Activated naive CD4-positive, alpha-beta T cell treated with anti-CD3 and anti-CD28 coated beads, Interleukin-2, amount 50 U/mL, for 24 hours (primary cell): ENCODE measurements at regions not wholly inside any gene's neighbourhood (a gene's known extent, or its start where the extent isn't known, plus 50 kb on each side); places are given as distances from the start of the nearest gene placed in this dataset.

ENCODE experiments used
- H3K27ac Mint-ChIP-seq: one replicate; pipeline ENCODE4 v1.8.0; 2021; ENCODE audit warnings: mild to moderate bottlenecking, mixed read lengths
- H3K27me3 Mint-ChIP-seq: one replicate; pipeline ENCODE4 v1.8.0; 2021; ENCODE audit warnings: mixed read lengths
- H3K36me3 Mint-ChIP-seq: one replicate; pipeline ENCODE4 v1.8.0; 2021; ENCODE audit warnings: mixed read lengths
- H3K4me1 Mint-ChIP-seq: one replicate; pipeline ENCODE4 v1.8.0; 2021; ENCODE audit warnings: mixed read lengths
- H3K4me3 Mint-ChIP-seq: one replicate; pipeline ENCODE4 v1.8.0; 2021; ENCODE audit warnings: mild to moderate bottlenecking, mixed read lengths
- H3K9me3 Mint-ChIP-seq: one replicate; pipeline ENCODE4 v1.8.0; 2021; ENCODE audit warnings: mixed read lengths

GRCh38 chr12:93205361-93205760 lies 172.4 kb upstream of the NUDT4 start:
- Mint-ChIP-seq H3K4me3 (no peak overlapping the region), H3K36me3 (no peaks in the 10 kb centered on the region), H3K27ac (no peak overlapping the region), H3K9me3 (no peaks in the 10 kb centered on the region), H3K27me3 (peaks cover 2% of the 10 kb centered on the region), H3K4me1 (no peaks in the 10 kb centered on the region)

GRCh38 chr12:93208011-93208410 lies 169.7 kb upstream of the NUDT4 start:
- Mint-ChIP-seq H3K27ac (no peak overlapping the region), H3K36me3 (no peaks in the 10 kb centered on the region), H3K9me3 (no peaks in the 10 kb centered on the region), H3K4me3 (no peak overlapping the region), H3K4me1 (no peaks in the 10 kb centered on the region), H3K27me3 (no peaks in the 10 kb centered on the region)

GRCh38 chr12:93214523-93215289 lies 163.0 kb upstream of the NUDT4 start:
- H3K9me3 Mint-ChIP-seq, result no peaks in the 10 kb centered on the region
- no peak overlapping the region for H3K27ac Mint-ChIP-seq
- no peaks in the 10 kb centered on the region for H3K36me3 Mint-ChIP-seq
- no peak overlapping the region for H3K4me3 Mint-ChIP-seq
- no peaks in the 10 kb centered on the region for H3K27me3 Mint-ChIP-seq
- no peaks in the 10 kb centered on the region for H3K4me1 Mint-ChIP-seq

GRCh38 chr12:93215290-93215678 lies 162.4 kb upstream of the NUDT4 start:
- Mint-ChIP-seq H3K9me3 (no peaks in the 10 kb centered on the region), H3K4me3 (no peak overlapping the region), H3K27me3 (no peaks in the 10 kb centered on the region), H3K36me3 (no peaks in the 10 kb centered on the region), H3K27ac (no peak overlapping the region), H3K4me1 (no peaks in the 10 kb centered on the region)

- Mint-ChIP-seq H3K27me3 (no peaks in the 10 kb centered on the region), H3K4me1 (no peaks in the 10 kb centered on the region), H3K4me3 (no peak overlapping the region), H3K27ac (no peak overlapping the region), H3K36me3 (no peaks in the 10 kb centered on the region), H3K9me3 (no peaks in the 10 kb centered on the region)
These were observed 157.8 kb upstream of the NUDT4 start for GRCh38 chr12:93219947-93220346.

- Mint-ChIP-seq H3K4me1 (no peaks in the 10 kb centered on the region), H3K36me3 (no peaks in the 10 kb centered on the region), H3K27me3 (no peaks in the 10 kb centered on the region), H3K4me3 (no peak overlapping the region), H3K9me3 (no peaks in the 10 kb centered on the region), H3K27ac (no peak overlapping the region)
These were observed 155.9 kb upstream of the NUDT4 start for GRCh38 chr12:93221841-93222240.

GRCh38 chr12:93223440-93224426 lies 154.0 kb upstream of the NUDT4 start:
- H3K4me1 Mint-ChIP-seq, result no peaks in the 10 kb centered on the region
- H3K36me3 Mint-ChIP-seq, result no peaks in the 10 kb centered on the region
- H3K4me3 Mint-ChIP-seq, result no peak overlapping the region
- H3K27me3 Mint-ChIP-seq, result no peaks in the 10 kb centered on the region
- peaks cover 8% of the 10 kb centered on the region for H3K9me3 Mint-ChIP-seq
- no peak overlapping the region for H3K27ac Mint-ChIP-seq

- Mint-ChIP-seq H3K27ac (no peak overlapping the region), H3K4me1 (no peaks in the 10 kb centered on the region), H3K9me3 (peaks cover 8% of the 10 kb centered on the region), H3K27me3 (no peaks in the 10 kb centered on the region), H3K4me3 (no peak overlapping the region), H3K36me3 (no peaks in the 10 kb centered on the region)
These were observed 152.6 kb upstream of the NUDT4 start for GRCh38 chr12:93225094-93225493.

GRCh38 chr12:93226361-93226760 lies 151.4 kb upstream of the NUDT4 start:
- no peaks in the 10 kb centered on the region for H3K27me3 Mint-ChIP-seq
- no peak overlapping the region for H3K27ac Mint-ChIP-seq
- no peak overlapping the region for H3K4me3 Mint-ChIP-seq
- no peaks in the 10 kb centered on the region for H3K4me1 Mint-ChIP-seq
- H3K9me3 Mint-ChIP-seq, result peaks cover 8% of the 10 kb centered on the region
- no peaks in the 10 kb centered on the region for H3K36me3 Mint-ChIP-seq

- H3K27ac Mint-ChIP-seq, result no peak overlapping the region
These were observed 148.0 kb upstream of the NUDT4 start for GRCh38 chr12:93229494-93230325.

GRCh38 chr12:93230326-93230720 lies 147.4 kb upstream of the NUDT4 start:
- Mint-ChIP-seq H3K27me3 (no peaks in the 10 kb centered on the region), H3K4me3 (no peak overlapping the region), H3K36me3 (no peaks in the 10 kb centered on the region), H3K4me1 (no peaks in the 10 kb centered on the region), H3K27ac (no peak overlapping the region), H3K9me3 (peaks cover 8% of the 10 kb centered on the region)

More at GRCh38 chr12:93229494-93230325, 148.0 kb upstream of the NUDT4 start:
- Mint-ChIP-seq H3K9me3 (peaks cover 8% of the 10 kb centered on the region), H3K4me1 (no peaks in the 10 kb centered on the region), H3K36me3 (no peaks in the 10 kb centered on the region), H3K4me3 (no peak overlapping the region), H3K27me3 (no peaks in the 10 kb centered on the region)

- Mint-ChIP-seq H3K4me3 (no peak overlapping the region), H3K36me3 (no peaks in the 10 kb centered on the region), H3K27me3 (no peaks in the 10 kb centered on the region), H3K4me1 (no peaks in the 10 kb centered on the region), H3K27ac (no peak overlapping the region), H3K9me3 (peaks cover 8% of the 10 kb centered on the region)
These were observed 145.8 kb upstream of the NUDT4 start for GRCh38 chr12:93231938-93232337.

- H3K9me3 Mint-ChIP-seq, result no peaks in the 10 kb centered on the region
- H3K4me3 Mint-ChIP-seq, result no peak overlapping the region
- no peaks in the 10 kb centered on the region for H3K4me1 Mint-ChIP-seq
- H3K27ac Mint-ChIP-seq, result no peak overlapping the region
- H3K36me3 Mint-ChIP-seq, result no peaks in the 10 kb centered on the region
- H3K27me3 Mint-ChIP-seq, result no peaks in the 10 kb centered on the region
These were observed 143.1 kb upstream of the NUDT4 start for GRCh38 chr12:93234641-93235040.

GRCh38 chr12:93235881-93236280 lies 141.8 kb upstream of the NUDT4 start:
- Mint-ChIP-seq H3K36me3 (no peaks in the 10 kb centered on the region), H3K27me3 (no peaks in the 10 kb centered on the region), H3K4me1 (no peaks in the 10 kb centered on the region), H3K27ac (no peak overlapping the region), H3K9me3 (no peaks in the 10 kb centered on the region), H3K4me3 (no peak overlapping the region)

- no peaks in the 10 kb centered on the region for H3K9me3 Mint-ChIP-seq
- H3K4me3 Mint-ChIP-seq, result no peak overlapping the region
- H3K4me1 Mint-ChIP-seq, result no peaks in the 10 kb centered on the region
- no peak overlapping the region for H3K27ac Mint-ChIP-seq
- no peaks in the 10 kb centered on the region for H3K27me3 Mint-ChIP-seq
- H3K36me3 Mint-ChIP-seq, result no peaks in the 10 kb centered on the region
These were observed 140.3 kb upstream of the NUDT4 start for GRCh38 chr12:93237235-93237915.
